CD4-positive, alpha-beta memory T cell (primary cell): ENCODE measurements at regions not wholly inside any gene's neighbourhood (a gene's known extent, or its start where the extent isn't known, plus 50 kb on each side); places are given as distances from the start of the nearest gene placed in this dataset.

ENCODE experiments used
- CTCF ChIA-PET: fragments of 350-600 bp; sonication (Branson Sonifier 250); formaldehyde crosslinking; loops from one replicate; lab custom pipeline; 2021; ENCODE audit warnings: inconsistent platforms; ENCODE audit not compliant: partially characterized antibody; lab: Charles Lee
- POLR2A ChIA-PET: fragments of 350-600 bp; sonication (Branson Sonifier 250); formaldehyde crosslinking; loops from one replicate; lab custom pipeline; 2021; ENCODE audit not compliant: partially characterized antibody; lab: Charles Lee
- DNase-seq, 5 donors: peaks; one replicate each; pipeline versions ENCODE4 v3.0.0 to v3.0.0-alpha.2; 2020 to 2022; ENCODE audit warnings: mixed read lengths in 1 of 5
- H3K27ac ChIP-seq: one replicate; pipeline ENCODE4 v1.7.0; 2013; ENCODE audit warnings: low read depth, low read length
- H3K27me3 ChIP-seq: 2 replicates; pipeline ENCODE4 v1.7.0; 2013; ENCODE audit warnings: mild to moderate bottlenecking, low read length, moderate library complexity; ENCODE audit not compliant: insufficient read depth
- H3K36me3 ChIP-seq: 2 replicates; pipeline ENCODE4 v1.7.0; 2013; ENCODE audit warnings: mild to moderate bottlenecking, low read length, moderate library complexity; ENCODE audit not compliant: insufficient read depth
- H3K4me1 ChIP-seq: 2 replicates; pipeline ENCODE4 v1.7.0; 2013; ENCODE audit warnings: mild to moderate bottlenecking, low read length, moderate library complexity; ENCODE audit not compliant: insufficient read depth
- H3K4me3 ChIP-seq, 2 donors: one replicate each; pipeline ENCODE4 v1.7.0; 2013; ENCODE audit warnings: low read length in 2 of 2, mild to moderate bottlenecking in 1 of 2
- H3K9me3 ChIP-seq, 2 donors: one replicate each; pipeline ENCODE4 v1.7.0; 2013; ENCODE audit warnings: low read length in 2 of 2, control low read depth in 1 of 2; ENCODE audit not compliant: control insufficient read depth in 1 of 2
- H3K27ac Mint-ChIP-seq, 7 donors: one replicate each; pipeline ENCODE4 v1.8.0; 2020 to 2021; ENCODE audit warnings: mixed read lengths in 7 of 7, mild to moderate bottlenecking in 6 of 7, inconsistent platforms in 3 of 7, moderate library complexity in 3 of 7
- H3K27me3 Mint-ChIP-seq, 2 donors: one replicate each; pipeline ENCODE4 v1.8.0; 2020 to 2021; ENCODE audit warnings: mixed read lengths in 2 of 2
- H3K36me3 Mint-ChIP-seq, 2 donors: one replicate each; pipeline ENCODE4 v1.8.0; 2020 to 2021; ENCODE audit warnings: mixed read lengths in 2 of 2, inconsistent platforms in 1 of 2, mild to moderate bottlenecking in 1 of 2
- H3K4me1 Mint-ChIP-seq, 4 donors: one replicate each; pipeline ENCODE4 v1.8.0; 2020 to 2021; ENCODE audit warnings: mixed read lengths in 4 of 4, mild to moderate bottlenecking in 1 of 4
- H3K4me3 Mint-ChIP-seq, 8 donors: one replicate each; pipeline ENCODE4 v1.8.0; 2020 to 2021; ENCODE audit warnings: mixed read lengths in 8 of 8, mild to moderate bottlenecking in 7 of 8, moderate library complexity in 6 of 8, inconsistent platforms in 3 of 8
- H3K9me3 Mint-ChIP-seq, 8 donors: one replicate each; pipeline ENCODE4 v1.8.0; 2020 to 2021; ENCODE audit warnings: mixed read lengths in 8 of 8, mild to moderate bottlenecking in 5 of 8, inconsistent platforms in 3 of 8, moderate library complexity in 1 of 8
- intact Hi-C: fragments of 100-400 bp; cut with micrococcal nuclease; formaldehyde crosslinking; loops from one replicate; pipeline ENCODE4 v1.15.1; 2023

DNA sequence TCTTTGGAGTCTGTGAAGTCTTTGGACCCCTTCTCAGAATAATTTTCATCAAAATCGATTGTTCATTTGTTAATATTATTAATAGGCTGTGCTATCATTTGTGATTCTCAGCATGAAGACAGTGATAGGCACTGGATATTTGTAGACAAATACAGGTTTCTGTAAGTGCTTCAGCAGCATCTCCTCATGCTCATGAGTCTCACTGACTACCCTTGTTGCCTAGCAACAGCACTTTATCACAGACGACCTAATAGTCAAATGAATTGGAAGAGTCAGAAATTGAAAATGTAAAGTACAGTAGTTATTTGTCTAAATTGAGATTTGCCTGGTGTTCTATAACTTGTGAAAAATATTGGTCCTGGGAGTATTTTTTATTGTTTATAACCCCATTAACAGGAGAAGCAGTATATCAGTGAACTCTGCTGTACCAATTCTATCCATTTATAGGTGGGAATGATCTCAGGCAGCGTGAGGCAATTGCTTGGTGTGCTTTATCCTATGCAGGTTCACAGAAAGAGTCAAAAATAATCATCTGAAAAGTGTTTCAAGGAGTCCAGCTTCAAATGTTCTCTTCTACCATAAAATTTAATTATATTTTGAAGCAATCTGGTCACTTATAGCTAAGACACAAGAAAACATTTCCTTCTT, 684.6 kb downstream of the RFPL4B start:
- Histone ChIP-seq H3K9me3 (no peaks in the 10 kb centered on the region), H3K4me1 (no peaks in the 10 kb centered on the region), H3K4me3 (no peak overlapping the region), H3K27ac (no peak overlapping the region), H3K36me3 (no peaks in the 10 kb centered on the region), H3K27me3 (no peaks in the 10 kb centered on the region)
- H3K4me3 Mint-ChIP-seq, result no peak overlapping the region
- H3K36me3 Mint-ChIP-seq, result no peaks in the 10 kb centered on the region
- no peaks in the 10 kb centered on the region for H3K4me1 Mint-ChIP-seq
- H3K9me3 Mint-ChIP-seq, result peaks cover 0 to 9% (median 2%) of the 10 kb centered on the region in 8 donors
- no peaks in the 10 kb centered on the region for H3K27me3 Mint-ChIP-seq
- intact Hi-C loops, result no loop called here
- CTCF ChIA-PET, result no interaction called here
- POLR2A ChIA-PET, result no interaction called here
- no peak overlapping the region for H3K27ac Mint-ChIP-seq
- DNase-seq, result no peak

DNA sequence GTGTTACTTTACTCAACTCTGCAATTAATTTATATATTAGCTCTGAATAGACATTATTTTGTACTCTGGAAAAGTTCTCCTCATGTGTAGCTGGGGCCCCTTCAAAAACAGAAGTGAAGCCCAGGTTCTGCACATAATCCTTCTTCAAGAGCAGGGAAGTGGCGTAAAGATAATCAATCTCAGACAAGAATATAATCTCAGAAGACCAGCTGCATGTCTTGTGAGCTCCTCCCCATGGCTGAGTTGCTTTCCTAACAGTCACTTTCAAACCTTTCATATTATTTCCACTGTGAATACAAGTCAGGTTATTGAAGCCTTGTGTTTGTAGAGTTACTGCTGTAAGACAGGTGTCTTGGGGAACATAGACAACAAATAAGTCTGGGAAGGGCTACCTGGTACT, 691.9 kb downstream of the RFPL4B start:
- no peak overlapping the region for H3K27ac Mint-ChIP-seq

DNA sequence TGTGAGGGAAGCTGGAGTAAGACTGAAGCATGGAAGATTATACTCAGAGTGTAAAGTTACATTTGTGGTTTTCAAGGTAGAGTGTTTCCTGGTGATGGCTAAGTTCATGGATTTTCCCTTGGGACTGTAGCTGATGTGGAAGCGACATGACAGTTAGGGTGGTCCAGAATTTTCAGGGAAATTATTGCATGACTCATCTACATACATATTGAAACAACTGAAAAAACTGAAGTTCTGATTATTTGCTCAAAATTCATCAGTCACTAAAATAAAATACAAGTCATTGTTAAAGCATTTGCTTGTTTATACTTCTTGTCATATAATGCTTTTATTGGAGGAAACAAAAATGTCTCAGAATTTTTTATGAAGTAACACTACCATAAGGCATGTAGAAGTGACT, 700.0 kb downstream of the RFPL4B start:
- no peaks in the 10 kb centered on the region for H3K27me3 Mint-ChIP-seq
- H3K9me3 ChIP-seq, result no peaks in the 10 kb centered on the region
- H3K27ac ChIP-seq, result no peak overlapping the region
- no peaks in the 10 kb centered on the region for H3K4me1 ChIP-seq
- H3K27me3 ChIP-seq, result no peaks in the 10 kb centered on the region
- H3K27ac Mint-ChIP-seq, result no peak overlapping the region
- no peaks in the 10 kb centered on the region for H3K4me1 Mint-ChIP-seq
- H3K4me3 Mint-ChIP-seq, result no peak overlapping the region
- intact Hi-C loops, result no loop called here
- POLR2A ChIA-PET, result no interaction called here
- CTCF ChIA-PET, result no interaction called here
- H3K4me3 ChIP-seq, result no peak overlapping the region
- H3K36me3 Mint-ChIP-seq, result no peaks in the 10 kb centered on the region
- no peaks in the 10 kb centered on the region for H3K36me3 ChIP-seq
- peaks cover 0 to 7% (median 4%) of the 10 kb centered on the region in 8 donors for H3K9me3 Mint-ChIP-seq
- DNase-seq, result no peak

More for the DNA sequence above, 691.9 kb downstream of the RFPL4B start:
- ChIA-PET CTCF (no interaction called here), POLR2A (no interaction called here)
- H3K27me3 Mint-ChIP-seq, result no peaks in the 10 kb centered on the region
- no peaks in the 10 kb centered on the region for H3K4me1 Mint-ChIP-seq
- Histone ChIP-seq H3K27me3 (no peaks in the 10 kb centered on the region), H3K4me1 (no peaks in the 10 kb centered on the region), H3K27ac (no peak overlapping the region), H3K9me3 (no peaks in the 10 kb centered on the region), H3K36me3 (no peaks in the 10 kb centered on the region), H3K4me3 (no peak overlapping the region)
- intact Hi-C loops, result no loop called here
- no peaks in the 10 kb centered on the region for H3K36me3 Mint-ChIP-seq
- DNase-seq, result no peak
- H3K4me3 Mint-ChIP-seq, result no peak overlapping the region
- peaks cover 0 to 5% (median 2%) of the 10 kb centered on the region in 8 donors for H3K9me3 Mint-ChIP-seq

DNA sequence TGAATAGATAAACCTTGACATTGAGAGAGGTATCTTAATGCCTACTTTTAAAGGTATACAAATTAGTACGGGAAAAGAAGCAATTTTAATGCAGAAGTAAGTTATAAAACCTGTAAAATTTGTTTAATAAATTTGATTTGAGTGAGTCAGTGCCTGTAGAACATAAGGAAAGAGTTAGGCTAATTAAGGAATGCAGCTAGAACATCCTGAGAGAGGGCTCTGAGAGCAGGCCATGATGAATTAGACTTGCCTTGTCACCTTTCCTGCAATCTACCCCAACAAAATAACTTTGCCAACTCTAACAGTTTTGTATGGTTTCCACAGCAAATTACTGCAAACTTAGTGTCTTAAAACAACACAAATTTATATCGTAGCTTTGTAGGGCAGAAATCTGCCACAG, 700.8 kb downstream of the RFPL4B start:
- peaks cover 0 to 7% (median 4%) of the 10 kb centered on the region in 8 donors for H3K9me3 Mint-ChIP-seq
- intact Hi-C loops, result no loop called here

DNA sequence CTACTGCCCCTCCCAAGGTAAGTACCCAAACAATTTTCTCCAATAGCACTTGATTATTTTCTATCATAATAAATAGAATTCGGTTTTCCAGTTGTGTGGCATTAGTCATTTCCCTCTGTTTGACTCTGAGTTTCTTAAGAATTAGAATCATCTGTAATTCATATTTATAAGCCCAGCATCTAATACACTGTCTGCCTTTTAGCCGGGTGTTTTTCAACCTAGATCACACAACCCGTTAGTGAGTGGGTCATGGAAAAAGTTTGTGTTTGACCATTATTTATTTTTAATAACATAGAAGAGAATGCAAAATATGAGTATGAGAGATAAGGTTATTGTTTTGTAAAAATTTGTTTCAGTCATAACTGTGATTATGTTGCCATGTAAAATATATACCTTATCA, 701.6 kb downstream of the RFPL4B start:
- CTCF ChIA-PET, result no interaction called here
- H3K27me3 Mint-ChIP-seq, result no peaks in the 10 kb centered on the region
- H3K27me3 ChIP-seq, result no peaks in the 10 kb centered on the region
- H3K27ac ChIP-seq, result no peak overlapping the region
- no peaks in the 10 kb centered on the region for H3K9me3 ChIP-seq
- H3K9me3 Mint-ChIP-seq, result peaks cover 0 to 7% (median 4%) of the 10 kb centered on the region in 8 donors
- no peaks in the 10 kb centered on the region for H3K36me3 Mint-ChIP-seq
- H3K36me3 ChIP-seq, result no peaks in the 10 kb centered on the region
- H3K4me1 Mint-ChIP-seq, result no peaks in the 10 kb centered on the region
- intact Hi-C loops, result no loop called here
- POLR2A ChIA-PET, result no interaction called here
- H3K4me3 Mint-ChIP-seq, result no peak overlapping the region
- no peak overlapping the region for H3K27ac Mint-ChIP-seq
- no peak overlapping the region for H3K4me3 ChIP-seq
- H3K4me1 ChIP-seq, result no peaks in the 10 kb centered on the region
- no peak for DNase-seq

More for the DNA sequence above, 700.8 kb downstream of the RFPL4B start:
- H3K27me3 Mint-ChIP-seq, result no peaks in the 10 kb centered on the region
- no peaks in the 10 kb centered on the region for H3K36me3 Mint-ChIP-seq
- no peak for DNase-seq
- Histone ChIP-seq H3K27ac (no peak overlapping the region), H3K4me3 (no peak overlapping the region), H3K4me1 (no peaks in the 10 kb centered on the region), H3K36me3 (no peaks in the 10 kb centered on the region), H3K27me3 (no peaks in the 10 kb centered on the region), H3K9me3 (no peaks in the 10 kb centered on the region)
- no peak overlapping the region for H3K4me3 Mint-ChIP-seq
- ChIA-PET POLR2A (no interaction called here), CTCF (no interaction called here)
- H3K4me1 Mint-ChIP-seq, result no peaks in the 10 kb centered on the region
- no peak overlapping the region for H3K27ac Mint-ChIP-seq

DNA sequence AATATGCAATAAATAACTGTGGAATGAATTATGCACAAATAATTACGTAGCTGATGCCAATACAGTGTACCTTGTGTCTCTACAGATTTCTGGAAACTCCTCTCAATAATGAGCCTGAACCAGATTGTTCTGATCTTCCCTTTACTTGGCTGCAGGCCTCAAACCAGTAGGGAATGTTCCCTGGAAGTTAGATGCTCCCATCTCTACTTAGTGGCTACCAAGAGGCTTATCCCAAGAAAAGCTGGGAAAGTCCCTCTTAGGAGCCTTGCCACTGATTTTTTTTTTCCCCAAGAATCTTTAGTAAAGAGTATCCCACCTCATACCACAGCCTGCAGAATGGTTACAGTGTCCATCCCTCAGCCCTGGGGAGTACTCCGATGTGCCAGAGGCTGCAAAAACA, 702.1 kb downstream of the RFPL4B start:
- Mint-ChIP-seq H3K36me3 (no peaks in the 10 kb centered on the region), H3K9me3 (peaks cover 0 to 7% (median 4%) of the 10 kb centered on the region in 8 donors), H3K4me1 (no peaks in the 10 kb centered on the region), H3K27ac (no peak overlapping the region), H3K4me3 (no peak overlapping the region), H3K27me3 (no peaks in the 10 kb centered on the region)
- CTCF ChIA-PET, result no interaction called here
- no peaks in the 10 kb centered on the region for H3K36me3 ChIP-seq
- no peaks in the 10 kb centered on the region for H3K4me1 ChIP-seq
- no peak overlapping the region for H3K27ac ChIP-seq
- intact Hi-C loops, result no loop called here
- POLR2A ChIA-PET, result no interaction called here
- H3K9me3 ChIP-seq, result no peaks in the 10 kb centered on the region
- no peaks in the 10 kb centered on the region for H3K27me3 ChIP-seq
- no peak for DNase-seq
- H3K4me3 ChIP-seq, result no peak overlapping the region

DNA sequence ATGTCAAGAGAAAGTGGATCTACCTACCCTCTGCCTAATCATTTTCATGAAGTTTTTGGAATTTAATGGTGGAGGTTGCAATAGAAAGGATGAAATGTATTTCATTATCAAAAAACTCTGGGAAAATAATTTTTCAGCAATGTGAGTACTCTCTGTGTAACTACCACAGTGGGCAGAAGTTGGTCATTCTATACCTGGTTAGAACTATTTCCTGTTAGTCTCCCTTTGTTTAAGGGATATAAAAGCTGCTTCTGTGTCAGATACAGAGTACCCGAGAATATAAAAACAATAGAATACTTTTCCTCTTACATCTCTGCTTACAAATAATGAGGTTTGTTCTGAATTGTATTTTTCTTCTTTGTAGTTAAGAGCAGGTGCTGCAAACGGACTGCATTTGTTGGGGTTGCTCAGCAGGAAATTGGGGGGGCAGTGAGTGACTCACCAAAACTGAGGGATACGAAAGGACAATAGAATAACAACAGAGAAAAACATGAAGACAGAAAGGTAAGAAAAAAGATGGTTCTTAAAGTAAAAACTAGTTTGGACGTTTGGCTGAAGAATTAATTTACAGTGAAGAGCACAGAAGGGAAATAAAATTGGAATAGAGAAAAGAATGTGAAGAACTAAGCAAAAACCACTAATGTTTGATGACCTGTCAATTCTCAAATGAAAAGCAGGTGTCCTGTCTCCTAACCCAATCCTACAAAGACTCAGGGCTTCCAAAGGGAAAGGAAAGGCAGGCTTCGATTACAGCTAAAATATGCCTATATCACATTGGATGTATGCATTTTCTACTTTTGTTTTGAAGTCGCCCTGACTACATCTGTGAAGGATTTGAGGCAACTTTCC, 703.1 kb downstream of the RFPL4B start:
- H3K9me3 ChIP-seq, result no peaks in the 10 kb centered on the region
- Mint-ChIP-seq H3K27me3 (no peaks in the 10 kb centered on the region), H3K36me3 (no peaks in the 10 kb centered on the region), H3K4me3 (no peak overlapping the region), H3K9me3 (peaks cover 0 to 7% (median 4%) of the 10 kb centered on the region in 8 donors), H3K4me1 (no peaks in the 10 kb centered on the region), H3K27ac (no peak overlapping the region)
- H3K4me1 ChIP-seq, result no peaks in the 10 kb centered on the region
- H3K4me3 ChIP-seq, result no peak overlapping the region
- no peaks in the 10 kb centered on the region for H3K27me3 ChIP-seq
- no peak for DNase-seq
- ChIA-PET POLR2A (no interaction called here), CTCF (no interaction called here)
- intact Hi-C loops, result no loop called here
- H3K36me3 ChIP-seq, result no peaks in the 10 kb centered on the region
- H3K27ac ChIP-seq, result no peak overlapping the region
